Mesodermal cell (in vitro differentiated cells): ENCODE measurements at regions not wholly inside any gene's neighbourhood (a gene's known extent, or its start where the extent isn't known, plus 50 kb on each side); places are given as distances from the start of the nearest gene placed in this dataset.
"Not testable (repeated sequence)": the region's sequence is repeated elsewhere in the genome, so short reads cannot be mapped to it uniquely, and the experiment has no call there.

ENCODE experiments used
- H3K27ac ChIP-seq: 2 replicates; pipeline ENCODE4 v1.7.0; 2013; ENCODE audit warnings: mild to moderate bottlenecking, low read depth, low read length, moderate library complexity; ENCODE audit not compliant: severe bottlenecking
- H3K36me3 ChIP-seq: 2 replicates; pipeline ENCODE4 v1.7.1; 2013; ENCODE audit warnings: mild to moderate bottlenecking, low read length, moderate library complexity; ENCODE audit not compliant: control insufficient read depth, insufficient read depth
- H3K4me1 ChIP-seq: one replicate; pipeline ENCODE4 v1.7.1; 2013; ENCODE audit warnings: mild to moderate bottlenecking, low read length; ENCODE audit not compliant: insufficient read depth, control insufficient read depth, poor library complexity, severe bottlenecking
- H3K4me3 ChIP-seq: 2 replicates; pipeline ENCODE4 v1.7.0; 2013; ENCODE audit warnings: low read length, control low read depth, mild to moderate bottlenecking; ENCODE audit not compliant: insufficient read depth, poor library complexity, severe bottlenecking; ENCODE audit errors: extremely low read depth
- H3K9me3 ChIP-seq: 2 replicates; pipeline ENCODE4 v1.7.1; 2013; ENCODE audit warnings: mild to moderate bottlenecking, low read length, moderate library complexity; ENCODE audit not compliant: control insufficient read depth
- WGBS, 2 experiments: methylation state at CpG; one replicate each; pipeline ENCODE4 v1.1.5; 2013; ENCODE audit warnings: missing lambda C conversion rate in 2 of 2; ENCODE audit not compliant: insufficient coverage in 2 of 2; 5-methylcytosine and 5-hydroxymethylcytosine counted together

GRCh38 chr2:83808878-83809277 is 650.2 kb downstream of the SUCLG1 start:
- H3K4me3 ChIP-seq = no peak overlapping the region
- WGBS, 2 experiments = no CpG with 5 or more reads among the region's 1 CpG
- H3K36me3 ChIP-seq = no peaks in the 10 kb centered on the region
- H3K27ac ChIP-seq = no peak overlapping the region
- H3K4me1 ChIP-seq = no peaks in the 10 kb centered on the region
- H3K9me3 ChIP-seq = no peaks in the 10 kb centered on the region

DNA sequence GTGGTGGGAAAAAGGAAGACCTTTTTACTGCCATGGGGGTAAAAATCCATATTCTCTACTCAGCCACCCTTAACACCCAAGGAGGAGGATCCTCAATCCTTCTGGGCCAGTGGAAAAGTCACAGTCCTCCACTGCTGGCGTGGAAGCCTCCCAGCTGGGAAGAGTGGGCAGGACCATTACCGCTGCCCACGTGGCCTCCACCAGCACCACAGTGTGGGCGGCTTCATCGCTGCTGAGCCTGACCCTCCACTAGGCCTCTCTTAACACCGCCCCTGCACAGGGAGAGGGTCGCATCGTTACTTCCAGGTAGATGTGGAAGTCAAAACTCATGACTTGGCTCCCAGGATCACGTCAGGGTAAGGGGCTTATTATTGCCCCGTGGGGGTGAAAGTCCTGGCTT is 656.5 kb downstream of the SUCLG1 start:
- no peaks in the 10 kb centered on the region for H3K9me3 ChIP-seq
- H3K36me3 ChIP-seq = no peaks in the 10 kb centered on the region
- 92 to 99% methylated on average over 4 to 10 of the region's 10 CpGs for WGBS, 2 experiments
- no peak overlapping the region for H3K4me3 ChIP-seq
- H3K27ac ChIP-seq = no peak overlapping the region
- no peaks in the 10 kb centered on the region for H3K4me1 ChIP-seq

DNA sequence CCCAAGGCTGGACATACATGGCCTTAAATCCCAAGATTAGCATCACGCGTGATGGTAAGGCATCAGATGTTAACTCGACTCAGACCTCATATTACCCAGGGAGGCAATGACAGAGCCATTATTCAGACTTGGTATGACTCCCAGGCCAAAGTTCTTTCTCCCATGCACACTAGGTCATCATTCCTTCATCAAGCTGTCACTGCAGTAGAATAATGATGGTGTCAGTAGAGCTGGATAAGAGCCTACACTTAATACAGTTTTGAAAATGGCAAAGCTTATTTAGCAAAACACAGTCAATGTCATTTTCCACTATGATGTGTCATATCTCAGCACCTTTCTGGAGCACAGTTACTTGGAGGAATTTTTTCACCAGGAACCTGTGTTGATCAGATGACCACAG is 663.3 kb downstream of the SUCLG1 start:
- WGBS, 2 experiments = 96 to 100% methylated on average over 3 of the region's 3 CpGs
- Histone ChIP-seq H3K9me3 (no peaks in the 10 kb centered on the region), H3K36me3 (no peaks in the 10 kb centered on the region), H3K27ac (no peak overlapping the region), H3K4me3 (no peak overlapping the region), H3K4me1 (no peaks in the 10 kb centered on the region)

DNA sequence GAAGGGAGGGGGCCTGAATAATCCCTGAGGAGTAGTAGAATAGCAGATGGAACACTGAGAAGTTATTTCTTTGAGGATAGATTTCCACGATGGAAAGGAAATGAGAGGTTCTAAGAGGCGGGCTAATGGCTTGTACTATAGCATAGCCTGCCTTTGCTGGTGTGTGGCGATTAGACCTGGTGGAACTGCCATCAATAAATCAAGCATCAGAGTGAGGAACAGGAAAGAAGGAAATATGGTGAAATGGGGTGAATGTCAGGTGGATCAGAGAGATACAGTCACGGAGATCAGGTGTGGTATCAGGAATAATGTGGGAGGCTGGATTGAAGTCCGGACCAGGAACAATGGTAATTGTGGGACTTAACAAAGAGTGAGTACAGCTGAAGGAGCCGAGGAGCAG is 668.6 kb downstream of the SUCLG1 start:
- H3K36me3 ChIP-seq, H3K27ac ChIP-seq, H3K4me3 ChIP-seq, H3K9me3 ChIP-seq, H3K4me1 ChIP-seq: not testable (repeated sequence)
- 89 to 95% methylated on average over 6 of the region's 6 CpGs for WGBS, 2 experiments

DNA sequence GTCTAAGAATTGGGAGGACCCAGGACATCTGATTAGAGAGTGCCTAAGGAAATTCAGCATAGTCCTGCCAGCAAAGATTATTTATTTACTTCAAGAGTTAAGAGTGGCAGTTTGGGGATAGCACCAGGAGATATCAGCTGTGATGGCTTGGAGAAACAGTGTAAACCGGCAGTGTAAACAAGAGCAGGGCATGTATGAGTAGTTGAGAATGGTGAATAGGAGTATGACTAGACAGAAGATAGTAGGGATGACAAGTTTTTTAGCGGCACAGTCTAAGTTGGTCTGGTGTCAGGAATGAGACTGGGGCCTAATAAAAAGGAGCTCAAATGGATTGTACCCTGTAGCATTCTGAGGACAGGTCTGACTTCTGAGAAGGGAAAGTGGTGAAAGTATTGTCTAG is 669.4 kb downstream of the SUCLG1 start:
- not testable (repeated sequence) for H3K9me3 ChIP-seq, H3K36me3 ChIP-seq, H3K4me1 ChIP-seq, H3K4me3 ChIP-seq, H3K27ac ChIP-seq
- WGBS, 2 experiments = 83 to 100% methylated on average over 1 to 2 of the region's 2 CpGs

DNA sequence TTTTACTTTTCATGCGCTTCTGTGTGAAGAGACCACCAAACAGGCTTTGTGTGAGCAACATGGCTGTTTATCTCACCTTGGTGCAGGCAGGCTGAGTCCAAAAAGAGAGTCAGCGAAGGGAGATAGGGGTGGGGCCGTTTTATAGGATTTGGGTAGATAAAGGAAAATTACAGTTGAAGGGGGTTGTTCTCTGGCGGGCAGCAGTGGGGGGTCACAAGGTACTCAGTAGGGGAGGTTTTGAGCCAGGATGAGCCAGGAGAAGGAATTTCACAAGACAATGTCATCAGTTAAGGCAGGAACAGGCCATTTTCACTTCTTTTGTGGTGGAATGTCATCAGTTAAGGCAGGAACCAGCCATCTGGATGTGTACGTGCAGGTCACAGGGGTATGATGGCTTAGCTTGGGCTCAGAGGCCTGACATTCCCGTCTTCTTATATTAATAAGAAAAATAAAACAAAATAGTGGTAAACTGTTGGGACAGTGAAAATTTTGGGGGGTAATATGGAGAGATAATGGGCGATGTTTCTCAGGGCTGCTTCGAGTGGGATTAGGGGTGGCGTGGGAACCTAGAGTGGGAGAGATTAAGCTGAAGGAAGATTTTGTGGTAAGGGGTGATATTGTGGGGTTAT is 670.0 kb downstream of the SUCLG1 start:
- H3K27ac ChIP-seq, H3K4me3 ChIP-seq: not testable (repeated sequence)

GRCh38 chr2:83787189-83787588 is 671.9 kb downstream of the SUCLG1 start:
- Histone ChIP-seq H3K4me1 (no peaks in the 10 kb centered on the region), H3K9me3 (no peaks in the 10 kb centered on the region), H3K36me3 (no peaks in the 10 kb centered on the region), H3K4me3 (no peak overlapping the region), H3K27ac (no peak overlapping the region)
- no CpG with 5 or more reads among the region's 1 CpG for WGBS, 2 experiments

More for the DNA sequence above, 670.0 kb downstream of the SUCLG1 start:
- H3K9me3 ChIP-seq, H3K4me1 ChIP-seq, H3K36me3 ChIP-seq: not testable (repeated sequence)
- 70 to 85% methylated on average over 2 to 6 of the region's 9 CpGs for WGBS, 2 experiments

DNA sequence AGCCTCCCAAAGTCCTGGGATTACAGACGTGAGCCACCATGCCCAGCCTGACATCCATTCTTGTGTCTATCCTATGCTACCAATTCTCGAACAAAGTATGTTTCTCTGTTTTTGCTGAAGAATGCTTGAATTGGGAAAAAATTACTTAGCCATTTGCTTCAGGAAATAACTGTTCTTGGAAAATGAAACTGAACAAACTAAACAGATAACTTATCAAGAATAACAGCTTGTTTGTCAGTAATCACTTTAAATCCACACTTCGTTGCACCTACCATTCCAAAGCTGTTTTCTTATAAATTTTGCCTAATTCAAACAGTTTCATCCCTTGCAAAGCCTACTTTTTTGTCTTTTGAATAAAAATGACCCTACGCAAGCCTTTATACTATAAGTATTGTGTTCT is 672.9 kb downstream of the SUCLG1 start:
- Histone ChIP-seq H3K4me3 (no peak overlapping the region), H3K9me3 (no peaks in the 10 kb centered on the region), H3K27ac (no peak overlapping the region), H3K4me1 (no peaks in the 10 kb centered on the region), H3K36me3 (no peaks in the 10 kb centered on the region)
- WGBS, 2 experiments = 67 to 100% methylated on average over 1 to 2 of the region's 4 CpGs

- Histone ChIP-seq H3K36me3 (no peaks in the 10 kb centered on the region), H3K4me1 (no peaks in the 10 kb centered on the region), H3K9me3 (no peaks in the 10 kb centered on the region), H3K4me3 (no peak overlapping the region), H3K27ac (no peak overlapping the region)
- 78 to 100% methylated on average over 1 of the region's 1 CpG for WGBS, 2 experiments
Observed at GRCh38 chr2:83784947-83785346, 674.1 kb downstream of the SUCLG1 start.

DNA sequence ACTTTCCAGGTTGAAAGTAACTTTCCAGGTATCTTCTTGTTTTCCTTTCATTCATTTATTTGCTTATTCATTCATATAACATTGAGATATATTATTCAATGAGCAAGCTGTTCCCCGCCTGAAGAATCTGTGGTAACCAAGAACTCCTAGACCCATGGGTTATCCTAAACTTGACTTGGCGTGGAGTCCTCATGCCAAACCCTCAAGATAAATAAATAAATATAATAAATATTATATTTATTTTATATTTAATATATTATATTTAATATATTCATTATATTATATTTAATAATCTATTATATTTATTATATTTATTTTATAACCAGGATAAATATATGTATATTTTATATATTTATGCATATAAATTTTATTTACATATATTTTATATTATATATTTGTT is 674.8 kb downstream of the SUCLG1 start:
- Histone ChIP-seq H3K4me1 (no peaks in the 10 kb centered on the region), H3K4me3 (no peak overlapping the region), H3K9me3 (no peaks in the 10 kb centered on the region), H3K36me3 (no peaks in the 10 kb centered on the region), H3K27ac (no peak overlapping the region)
- WGBS, 2 experiments = no CpG with 5 or more reads among the region's 2 CpGs

DNA sequence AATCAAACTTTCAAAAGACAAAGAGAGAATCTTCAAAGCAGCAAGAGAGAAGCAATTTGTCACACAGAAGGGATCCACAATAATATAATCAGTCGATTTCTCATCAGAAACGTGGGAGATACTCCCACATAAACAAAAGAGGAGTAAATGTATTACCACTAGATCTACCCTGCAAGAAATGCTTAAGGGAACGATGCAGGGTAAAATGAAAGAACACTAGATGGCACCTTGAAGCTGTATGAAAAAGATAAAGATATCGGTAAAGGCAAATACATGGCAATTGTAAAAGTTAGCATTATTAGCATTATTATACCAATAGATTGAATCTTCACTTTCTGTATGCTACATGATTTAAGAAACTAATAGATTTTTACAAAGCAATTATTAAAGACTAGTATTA is 677.0 kb downstream of the SUCLG1 start:
- H3K9me3 ChIP-seq = no peaks in the 10 kb centered on the region
- WGBS, 2 experiments = no CpG with 5 or more reads among the region's 4 CpGs
- no peak overlapping the region for H3K4me3 ChIP-seq
- H3K27ac ChIP-seq = no peak overlapping the region
- no peaks in the 10 kb centered on the region for H3K36me3 ChIP-seq
- no peaks in the 10 kb centered on the region for H3K4me1 ChIP-seq
